HG03571 (cell line): ENCODE measurements at regions not wholly inside any gene's neighbourhood (a gene's known extent, or its start where the extent isn't known, plus 50 kb on each side); places are given as distances from the start of the nearest gene placed in this dataset.
"Not testable (repeated sequence)": the region's sequence is repeated elsewhere in the genome, so short reads cannot be mapped to it uniquely, and the experiment has no call there.

Experiments used
- ATAC-seq: cut with Tn5 transposase; IDR thresholded peaks from one replicate; pipeline ENCODE4 v1.9.1; 2021; ENCODE audit not compliant: unreplicated experiment

DNA sequence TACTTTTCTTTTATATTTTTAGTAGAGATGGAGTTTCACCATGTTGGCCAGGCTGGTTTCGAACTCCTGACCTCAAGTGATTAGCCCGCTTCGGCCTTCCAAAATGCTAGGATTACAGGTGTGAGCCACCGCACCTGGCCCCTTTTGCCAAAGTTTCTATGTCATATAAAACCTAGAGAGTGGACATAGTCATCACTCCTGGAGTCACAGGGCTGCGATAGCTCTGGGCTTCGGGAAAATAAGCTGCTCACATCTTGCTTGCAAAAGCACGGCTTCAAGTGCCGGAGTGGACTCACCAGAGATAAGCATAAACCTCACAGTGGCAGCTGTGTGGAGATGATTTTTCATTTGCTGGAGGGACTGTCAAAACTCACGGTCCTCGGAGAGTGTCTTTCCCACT, 171.2 kb downstream of the TEX29 start:
- ATAC-seq: no peak

GRCh38 chr13:111492341-111492950, 172.0 kb downstream of the TEX29 start:
- ATAC-seq: no peak

DNA sequence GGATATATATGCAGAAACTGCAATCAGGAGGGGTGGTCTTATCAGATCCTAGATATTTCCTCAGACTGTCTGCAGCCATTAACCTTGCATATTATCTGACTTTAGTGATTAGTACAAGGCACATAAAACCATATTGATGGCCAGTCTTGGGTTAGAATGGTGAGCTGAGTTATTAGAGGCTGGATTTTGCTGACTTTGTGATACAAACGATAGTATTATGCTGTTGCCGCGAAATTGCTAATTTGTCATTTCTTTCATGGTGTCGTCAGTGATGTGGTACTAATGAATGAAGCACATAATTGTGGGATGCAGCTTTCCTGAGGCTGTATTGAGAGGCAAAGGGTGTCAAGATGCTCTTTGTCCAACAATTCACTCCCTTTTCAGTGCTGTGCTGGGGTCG, 172.5 kb downstream of the TEX29 start:
- ATAC-seq: no peak

DNA sequence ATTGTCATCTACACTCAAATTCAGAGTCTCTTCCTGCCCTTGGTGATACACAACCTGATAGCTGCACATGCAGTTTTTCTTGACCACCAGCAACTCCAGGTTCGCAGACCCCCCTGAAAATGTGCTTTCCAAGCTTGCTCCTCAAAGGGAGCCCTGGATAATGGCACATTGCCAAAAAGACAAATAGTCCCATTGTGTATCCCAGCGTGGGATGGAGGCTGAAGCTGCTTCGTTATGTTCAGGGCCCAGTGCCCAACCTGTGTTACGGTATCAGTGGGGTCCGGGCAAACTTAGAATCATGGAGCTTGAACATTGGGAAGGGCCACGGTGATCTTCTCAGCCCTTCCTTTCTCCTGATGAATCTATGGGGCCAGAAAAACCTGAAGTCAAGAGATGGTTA, 173.0 kb downstream of the TEX29 start:
- ATAC-seq: no peak

DNA sequence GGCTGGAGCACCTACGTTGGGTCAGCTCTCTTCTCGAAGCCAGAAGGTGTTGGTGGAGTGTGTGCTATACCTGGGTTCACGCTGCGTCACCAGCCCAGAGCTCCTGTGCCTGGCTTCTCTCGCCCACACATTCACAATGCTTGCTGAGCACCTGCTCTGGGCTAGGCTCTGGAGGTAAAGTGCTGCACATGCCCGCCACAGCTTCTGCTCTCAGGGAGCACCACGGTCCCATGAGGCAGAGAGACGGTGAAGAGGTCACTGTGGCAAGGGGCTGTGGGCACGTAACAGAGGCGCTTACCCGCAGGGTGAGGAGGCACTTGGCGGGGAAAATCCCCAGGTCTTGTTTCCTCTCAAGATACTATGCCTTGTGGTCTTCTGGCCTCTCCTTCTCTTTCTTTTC, 174.2 kb downstream of the TEX29 start:
- no peak for ATAC-seq

- ATAC-seq: not testable (repeated sequence)
Measured at GRCh38 chr13:111501596-111502535, 181.4 kb downstream of the TEX29 start.

GRCh38 chr13:111502957-111503356, 182.5 kb downstream of the TEX29 start:
- no peak for ATAC-seq

GRCh38 chr13:111503376-111503775, 182.9 kb downstream of the TEX29 start:
- ATAC-seq: no peak

GRCh38 chr13:111503905-111504695, 183.7 kb downstream of the TEX29 start:
- no peak for ATAC-seq

DNA sequence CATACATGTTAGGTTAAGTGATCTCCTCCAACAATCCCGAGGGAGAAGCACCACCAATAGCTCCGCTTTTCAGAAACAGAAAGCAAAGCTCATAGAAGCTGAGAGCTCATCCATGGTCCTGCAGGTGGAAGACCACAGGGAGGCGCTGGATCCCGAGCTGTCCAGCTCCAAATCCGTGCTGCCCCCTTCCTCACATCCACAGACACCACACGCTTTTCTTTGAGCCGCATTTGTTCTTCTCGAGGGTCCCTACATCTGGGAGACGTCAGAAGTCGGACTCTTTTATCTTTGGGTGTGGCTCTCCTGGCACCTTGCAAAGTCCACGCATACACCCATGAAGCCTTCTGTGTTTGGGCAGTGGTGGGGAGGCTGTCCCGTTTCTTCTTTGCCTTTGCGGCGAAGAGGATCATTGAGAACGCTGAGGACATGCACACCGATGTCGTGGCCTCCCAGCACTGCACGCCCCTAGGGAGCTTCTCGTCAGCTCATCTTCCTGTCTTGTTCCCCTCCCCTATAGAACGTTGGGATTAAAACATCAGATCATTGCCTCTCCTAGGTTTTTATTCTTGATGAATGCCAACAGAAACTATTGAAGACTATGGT, 184.8 kb downstream of the TEX29 start:
- ATAC-seq: no peak

DNA sequence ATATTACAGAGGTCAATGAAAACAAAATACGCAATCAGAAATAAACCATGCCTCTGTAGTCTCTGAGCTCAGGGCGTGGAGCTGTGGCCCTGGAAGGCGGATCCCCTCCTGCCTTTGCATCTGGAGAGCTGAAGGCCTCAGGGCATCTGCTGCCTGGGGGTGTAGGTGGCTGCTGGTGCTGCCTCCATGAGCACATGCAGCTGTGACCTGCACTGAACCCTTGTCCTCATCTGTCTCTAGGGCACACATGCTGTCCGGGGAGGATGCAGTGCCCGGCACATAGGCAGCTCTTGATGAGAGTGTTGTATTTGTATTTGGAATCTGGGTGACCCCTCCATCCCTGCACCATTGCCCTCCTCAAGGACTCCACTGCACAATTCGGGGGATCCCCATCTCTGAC, 185.7 kb downstream of the TEX29 start:
- no peak for ATAC-seq

GRCh38 chr13:111506621-111507020, 186.2 kb downstream of the TEX29 start:
- ATAC-seq: no peak

DNA sequence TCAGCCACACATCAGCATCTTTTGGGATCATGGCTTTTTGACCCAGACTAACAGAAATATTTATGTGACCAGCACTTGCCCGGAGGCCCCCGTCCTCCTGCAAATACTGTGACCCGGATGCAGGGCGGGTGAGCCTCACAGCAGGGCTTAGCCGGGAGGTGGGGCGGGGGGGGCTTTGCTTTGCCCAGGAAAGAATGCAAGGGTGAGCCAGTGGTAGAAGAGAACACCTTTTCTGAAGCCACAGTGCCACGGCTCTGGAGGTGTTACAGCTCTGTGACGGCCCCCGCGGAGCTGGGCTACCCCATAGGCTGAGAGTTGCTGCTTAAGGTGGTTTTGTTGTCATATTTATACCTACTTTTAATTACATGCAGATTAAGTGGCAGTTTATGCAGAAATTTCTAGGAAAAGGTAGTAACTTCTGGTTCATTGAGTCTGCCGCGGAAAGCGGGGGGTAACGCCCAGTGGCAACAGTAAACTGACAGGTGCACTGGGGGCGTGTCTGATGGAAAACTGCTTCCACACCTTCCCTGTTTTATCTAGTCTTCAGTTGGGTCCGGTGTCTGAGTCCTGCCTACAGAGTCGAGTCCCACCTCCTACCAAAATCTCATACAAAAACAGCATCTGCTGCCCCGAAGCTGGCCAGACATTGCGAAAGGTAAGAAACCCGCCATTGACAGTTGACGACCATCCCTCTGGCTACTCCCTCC, 187.9 kb downstream of the TEX29 start:
- no peak for ATAC-seq

DNA sequence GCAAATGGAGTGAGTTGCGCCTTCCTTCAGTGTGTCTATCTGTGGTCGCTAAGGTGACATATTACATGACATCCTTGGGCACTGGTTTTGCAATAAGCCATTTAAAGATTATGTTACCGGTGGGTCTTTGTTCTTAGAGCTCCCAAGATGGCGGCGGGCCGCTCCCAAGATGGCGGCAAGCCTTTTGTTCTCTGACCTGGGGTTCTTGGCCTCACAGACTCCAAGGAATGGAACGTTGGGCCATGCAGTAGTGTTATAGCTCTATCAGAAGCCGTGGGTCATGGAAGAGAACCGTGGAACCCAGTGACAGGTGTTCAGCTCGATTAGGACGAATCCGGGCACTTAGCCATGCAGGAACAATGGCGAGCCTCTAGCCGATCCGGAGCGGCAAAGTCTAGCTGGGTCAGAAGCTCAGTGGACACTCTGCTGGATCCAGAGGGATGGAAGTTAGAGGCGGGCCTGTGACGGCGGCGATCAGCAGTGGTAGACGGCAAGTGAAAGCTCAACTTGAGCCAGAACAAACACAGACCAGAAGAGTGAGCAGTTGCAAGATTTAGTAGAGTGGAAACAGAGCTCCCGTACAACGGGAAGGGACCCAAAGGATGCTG, 188.6 kb downstream of the TEX29 start:
- no peak for ATAC-seq

DNA sequence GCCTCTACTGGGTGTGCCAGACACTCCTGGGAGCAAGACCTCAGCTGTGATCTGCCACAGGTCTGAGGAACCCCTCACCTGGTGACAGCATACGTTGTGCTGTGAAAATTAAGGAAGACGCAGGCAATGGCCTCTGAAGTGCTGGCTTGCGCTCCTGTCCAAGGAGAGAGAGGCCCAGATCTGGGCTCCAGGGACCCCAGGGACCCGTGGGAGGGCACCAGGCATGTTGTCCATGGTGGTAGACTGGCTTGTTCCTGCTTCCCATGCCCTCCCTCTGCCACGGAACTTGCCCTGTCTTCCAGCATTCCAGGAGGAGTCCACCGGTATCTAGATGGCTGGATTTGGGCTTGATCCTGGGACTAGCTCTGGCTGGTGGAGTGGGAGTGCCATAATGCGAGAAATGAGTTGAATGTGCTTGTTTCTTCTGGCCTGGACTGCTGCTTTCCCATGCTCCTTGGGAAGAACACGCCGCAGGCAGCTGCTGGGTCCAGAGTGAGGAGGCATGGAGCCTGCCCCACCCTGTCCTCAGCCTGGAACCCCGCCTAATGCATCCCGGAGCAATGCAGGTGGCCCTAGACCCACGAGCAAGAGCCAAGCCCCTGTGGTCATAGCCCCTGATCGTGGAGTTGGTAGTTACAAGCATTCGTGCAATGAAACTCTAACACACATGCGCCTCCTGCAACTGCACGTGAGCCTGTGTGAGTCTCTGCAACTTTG, 190.2 kb downstream of the TEX29 start:
- ATAC-seq: no peak

GRCh38 chr13:111511219-111511732, 190.8 kb downstream of the TEX29 start:
- no peak for ATAC-seq

DNA sequence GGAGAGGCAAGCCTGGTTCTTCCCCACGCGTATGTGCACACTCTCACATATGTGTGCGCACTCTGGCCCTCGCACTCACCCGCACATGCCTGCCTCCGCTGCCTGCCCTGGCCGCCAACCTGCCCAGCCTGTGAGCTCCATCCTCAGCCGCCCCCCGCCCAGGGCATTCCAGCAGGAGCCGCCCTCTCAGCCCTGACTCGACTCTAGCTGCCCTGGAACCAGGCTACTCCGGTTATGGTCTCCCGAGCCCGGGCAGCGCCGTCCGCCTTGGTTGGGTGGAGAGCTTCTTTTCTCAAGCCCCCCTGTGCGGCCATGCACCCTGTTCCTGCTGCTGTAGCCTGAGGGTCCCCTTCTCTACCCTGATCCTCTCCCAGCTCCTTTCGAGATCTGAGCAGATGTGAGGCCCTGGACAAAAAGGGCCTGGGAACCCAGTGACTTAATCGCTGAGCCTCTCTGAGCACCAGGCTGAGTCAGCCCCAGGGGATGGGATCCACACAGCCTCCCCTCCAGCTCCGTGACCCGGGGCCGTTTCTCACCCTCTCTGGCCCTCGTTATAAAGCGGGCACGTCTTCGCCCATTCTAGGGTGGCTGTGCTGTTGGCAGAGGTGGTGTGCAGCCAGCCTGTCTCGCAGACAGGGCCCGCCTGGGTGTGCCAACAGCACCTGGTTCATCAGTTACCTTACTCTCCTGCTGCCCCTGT, 191.5 kb downstream of the TEX29 start:
- ATAC-seq: no peak

GRCh38 chr13:111512707-111513106, 192.3 kb downstream of the TEX29 start:
- ATAC-seq: no peak
